ENCODE measurements at regions not wholly inside any gene's neighbourhood (a gene's known extent, or its start where the extent isn't known, plus 50 kb on each side); places are given as distances from the start of the nearest gene placed in this dataset.
A peak's percentile ranks its signal among the peaks of the same experiment; 100 is the strongest.

DNA sequence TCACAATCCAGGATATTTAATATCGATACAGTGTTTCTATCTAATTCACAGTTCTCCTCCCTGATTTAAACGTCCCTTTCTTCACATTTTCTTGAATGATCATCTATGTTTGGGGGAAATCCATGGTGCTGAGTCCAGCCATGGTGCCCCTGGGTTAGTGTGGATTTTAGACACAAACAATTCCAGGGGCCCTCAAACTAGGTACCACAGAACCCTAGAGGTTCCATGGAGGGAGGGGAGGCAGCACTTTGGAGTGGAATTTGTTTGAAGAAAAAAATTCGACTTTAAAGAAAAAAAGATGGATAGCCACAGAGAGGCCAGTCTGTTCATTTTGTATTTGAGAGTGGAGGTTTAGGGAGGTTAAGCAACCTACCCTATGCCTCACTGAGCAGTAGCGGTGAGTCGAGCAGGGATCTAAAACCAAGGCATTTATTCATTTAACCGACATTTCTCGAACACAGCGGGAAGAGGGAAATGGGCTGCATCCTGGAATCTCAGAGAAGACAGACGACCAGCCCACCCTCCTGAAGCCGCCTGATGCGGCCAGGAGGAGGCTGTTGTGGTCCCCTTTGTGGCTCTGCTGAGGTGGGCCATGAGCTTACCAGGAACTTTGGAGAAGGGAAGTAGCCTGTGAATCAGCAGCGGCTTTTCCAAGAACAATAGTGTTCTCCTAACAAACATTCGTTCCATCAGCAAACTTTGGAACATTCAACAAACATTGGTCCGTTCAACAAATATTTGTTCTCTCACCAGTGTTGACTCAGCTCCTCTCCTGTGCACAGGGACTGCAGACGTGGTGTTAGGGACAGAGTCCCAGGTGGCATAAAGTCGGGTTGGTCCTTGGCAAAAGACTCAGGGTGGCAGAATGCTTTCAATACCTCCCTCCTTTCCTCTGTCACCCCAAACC lies 103.5 kb upstream of the ZBTB40 start:
- H3F3A ChIP-seq (ENCODE audit: low read depth), result peaks cover 24% of the 10 kb centered on the region
- Mint-ChIP-seq H3K27ac (peak overlapping the region; percentile 40), H3K27me3 (ENCODE audit: insufficient read depth, low read depth) (peaks cover 24% of the 10 kb centered on the region), H3K4me1 (peaks cover 52% of the 10 kb centered on the region), H3K4me3 (no peak overlapping the region), H3K9me3 (peaks cover 2% of the 10 kb centered on the region), H3K36me3 (no peaks in the 10 kb centered on the region)
- DNase-seq (ENCODE audit: low spot score), result no peak
- H3K9ac ChIP-seq, result no peak overlapping the region
- H3K4me3 ChIP-seq, result no peak overlapping the region
- H3K9me3 ChIP-seq (ENCODE audit: low read depth), result no peaks in the 10 kb centered on the region
- no peaks in the 10 kb centered on the region for H3K79me2 ChIP-seq (ENCODE audit: low read depth)
- no peak overlapping the region for H3K27ac ChIP-seq
- no peaks in the 10 kb centered on the region for H3K36me3 ChIP-seq
- no peaks in the 10 kb centered on the region for H4K20me1 ChIP-seq (ENCODE audit: low read depth)
- H3K4me2 ChIP-seq, result no peak overlapping the region
- peaks cover 28% of the 10 kb centered on the region for H3K27me3 ChIP-seq
- no peak overlapping the region for H2AFZ ChIP-seq (replicated peaks)
- TF ChIP-seq EZH2phosphoT487 (IDR thresholded peaks at IDR 0.05) (no peak), EZH2 (IDR thresholded peaks at IDR 0.05) (no peak)
- TF ChIP-seq, protein P1, sequence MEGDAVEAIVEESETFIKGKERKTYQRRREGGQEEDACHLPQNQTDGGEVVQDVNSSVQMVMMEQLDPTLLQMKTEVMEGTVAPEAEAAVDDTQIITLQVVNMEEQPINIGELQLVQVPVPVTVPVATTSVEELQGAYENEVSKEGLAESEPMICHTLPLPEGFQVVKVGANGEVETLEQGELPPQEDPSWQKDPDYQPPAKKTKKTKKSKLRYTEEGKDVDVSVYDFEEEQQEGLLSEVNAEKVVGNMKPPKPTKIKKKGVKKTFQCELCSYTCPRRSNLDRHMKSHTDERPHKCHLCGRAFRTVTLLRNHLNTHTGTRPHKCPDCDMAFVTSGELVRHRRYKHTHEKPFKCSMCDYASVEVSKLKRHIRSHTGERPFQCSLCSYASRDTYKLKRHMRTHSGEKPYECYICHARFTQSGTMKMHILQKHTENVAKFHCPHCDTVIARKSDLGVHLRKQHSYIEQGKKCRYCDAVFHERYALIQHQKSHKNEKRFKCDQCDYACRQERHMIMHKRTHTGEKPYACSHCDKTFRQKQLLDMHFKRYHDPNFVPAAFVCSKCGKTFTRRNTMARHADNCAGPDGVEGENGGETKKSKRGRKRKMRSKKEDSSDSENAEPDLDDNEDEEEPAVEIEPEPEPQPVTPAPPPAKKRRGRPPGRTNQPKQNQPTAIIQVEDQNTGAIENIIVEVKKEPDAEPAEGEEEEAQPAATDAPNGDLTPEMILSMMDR (IDR thresholded peaks at IDR 0.05), result no peak
- H3K4me1 ChIP-seq, result peaks cover 12% of the 10 kb centered on the region

- Mint-ChIP-seq H3K4me3 (no peak overlapping the region), H3K4me1 (peaks cover 42% of the 10 kb centered on the region), H3K27me3 (ENCODE audit: insufficient read depth, low read depth) (peaks cover 16% of the 10 kb centered on the region), H3K27ac (no peak overlapping the region), H3K36me3 (no peaks in the 10 kb centered on the region), H3K9me3 (peaks cover 2% of the 10 kb centered on the region)
- Histone ChIP-seq H3K9ac (no peak overlapping the region), H3F3A (ENCODE audit: low read depth) (peaks cover 24% of the 10 kb centered on the region), H3K9me3 (ENCODE audit: low read depth) (no peaks in the 10 kb centered on the region), H4K20me1 (ENCODE audit: low read depth) (no peaks in the 10 kb centered on the region), H3K4me1 (peaks cover 12% of the 10 kb centered on the region), H3K27me3 (peaks cover 28% of the 10 kb centered on the region), H3K36me3 (no peaks in the 10 kb centered on the region), H3K27ac (no peak overlapping the region), H2AFZ (replicated peaks) (no peak overlapping the region), H3K4me2 (peak overlapping the region; percentile 74), H3K79me2 (ENCODE audit: low read depth) (no peaks in the 10 kb centered on the region), H3K4me3 (no peak overlapping the region)
- no peak for DNase-seq (ENCODE audit: low spot score)
- TF ChIP-seq EZH2 (IDR thresholded peaks at IDR 0.05) (no peak), EZH2phosphoT487 (IDR thresholded peaks at IDR 0.05) (no peak)
- TF ChIP-seq, protein P1 (IDR thresholded peaks at IDR 0.05), result no peak
Observed at GRCh38 chr1:22349362-22350043, 102.1 kb upstream of the ZBTB40 start.

- Histone ChIP-seq H3F3A (ENCODE audit: low read depth) (peaks cover 24% of the 10 kb centered on the region), H3K4me3 (peak overlapping the region; percentile 35), H3K36me3 (no peaks in the 10 kb centered on the region), H3K9me3 (ENCODE audit: low read depth) (no peaks in the 10 kb centered on the region), H3K79me2 (ENCODE audit: low read depth) (no peaks in the 10 kb centered on the region), H4K20me1 (ENCODE audit: low read depth) (no peaks in the 10 kb centered on the region), H3K4me2 (peak overlapping the region; percentile 74), H3K4me1 (peaks cover 12% of the 10 kb centered on the region), H3K9ac (no peak overlapping the region), H3K27me3 (peaks cover 28% of the 10 kb centered on the region), H3K27ac (no peak overlapping the region), H2AFZ (replicated peaks) (peak overlapping the region; percentile 50)
- peak; percentile 44 for DNase-seq (ENCODE audit: low spot score)
- peak overlapping the region; percentile 43 for H3K27ac Mint-ChIP-seq
- TF ChIP-seq, protein P1 (IDR thresholded peaks at IDR 0.05), result no peak
- TF ChIP-seq EZH2 (IDR thresholded peaks at IDR 0.05), result no peak
- no peak for TF ChIP-seq EZH2phosphoT487 (IDR thresholded peaks at IDR 0.05)
- peaks cover 42% of the 10 kb centered on the region for H3K4me1 Mint-ChIP-seq
- no peaks in the 10 kb centered on the region for H3K9me3 Mint-ChIP-seq
- H3K4me3 Mint-ChIP-seq, result peak overlapping the region; percentile 28
- no peaks in the 10 kb centered on the region for H3K36me3 Mint-ChIP-seq
- H3K27me3 Mint-ChIP-seq (ENCODE audit: insufficient read depth, low read depth), result peaks cover 9% of the 10 kb centered on the region
Observed at GRCh38 chr1:22350171-22350923, 101.3 kb upstream of the ZBTB40 start.

All from neural progenitor cell (in vitro differentiated cells).